ENCODE measurements at regions not wholly inside any gene's neighbourhood (a gene's known extent, or its start where the extent isn't known, plus 50 kb on each side); places are given as distances from the start of the nearest gene placed in this dataset.

GRCh38 chr21:31413698-31414097 lies 69.6 kb upstream of the TIAM1 start:
- TF ChIP-seq CTCF (IDR thresholded peaks at IDR 0.05; ENCODE audit: insufficient read depth, low read depth, low read length) (no peak), EZH2 (IDR thresholded peaks at IDR 0.05; ENCODE audit: insufficient read depth, low read length) (no peak)

Data from astrocyte (in vitro differentiated cells and primary cell).